Stimulated activated CD8-positive, alpha-beta memory T cell treated with anti-CD3 and anti-CD28 coated beads, Interleukin-7, amount 100 ng/mL, for 4 hours (primary cell): ENCODE measurements at regions not wholly inside any gene's neighbourhood (a gene's known extent, or its start where the extent isn't known, plus 50 kb on each side); places are given as distances from the start of the nearest gene placed in this dataset.

Experiments used
- DNase-seq, 2 donors: peaks; one replicate each; pipeline ENCODE4 v3.0.0-alpha.2; 2020; ENCODE audit warnings: low read depth in 2 of 2

GRCh38 chr1:219316066-219316465, 142.4 kb downstream of the LYPLAL1 start:
- no peak for DNase-seq

DNA sequence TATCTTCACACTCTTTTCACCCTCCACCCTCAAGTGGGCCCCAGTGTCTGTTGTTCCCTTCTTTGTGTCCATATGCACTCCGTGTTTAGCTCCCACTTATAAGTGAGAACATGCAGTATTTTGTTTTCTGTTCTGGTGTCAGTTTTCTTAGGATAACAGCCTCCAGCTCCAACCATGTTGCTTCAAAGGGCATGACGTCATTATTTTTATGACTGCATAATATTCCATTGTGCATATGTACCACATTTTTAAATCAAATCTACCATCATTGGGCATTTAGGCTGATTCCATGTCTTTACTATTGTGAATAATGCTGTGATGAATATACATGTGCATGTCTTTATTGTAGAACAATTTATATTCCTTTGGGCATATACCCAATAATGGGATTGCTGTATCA, 140.3 kb downstream of the LYPLAL1 start:
- DNase-seq = no peak

- DNase-seq = no peak
These were observed 139.3 kb downstream of the LYPLAL1 start for GRCh38 chr1:219312967-219313366.

- DNase-seq = no peak
These were observed 136.6 kb downstream of the LYPLAL1 start for GRCh38 chr1:219310181-219310728.

DNA sequence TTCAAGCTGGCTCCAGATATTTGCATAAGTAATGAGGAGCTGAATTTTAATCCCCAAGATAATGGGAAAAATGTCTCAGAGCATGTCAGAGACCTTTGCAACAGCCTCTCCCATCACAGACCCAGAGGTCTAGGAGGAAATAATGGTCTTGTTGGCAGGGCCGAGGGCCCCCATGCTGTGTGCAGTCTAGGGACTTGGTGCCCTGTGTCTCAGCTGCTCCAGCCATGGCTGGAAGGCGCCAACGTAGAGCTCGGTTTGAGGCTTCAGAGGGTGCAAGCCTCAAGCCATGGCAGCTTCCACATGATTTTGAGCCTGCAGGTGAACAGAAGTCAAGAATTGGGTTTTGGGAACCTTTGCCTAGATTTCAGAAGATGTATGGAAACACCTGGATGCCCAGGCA, 134.7 kb downstream of the LYPLAL1 start:
- no peak for DNase-seq

DNA sequence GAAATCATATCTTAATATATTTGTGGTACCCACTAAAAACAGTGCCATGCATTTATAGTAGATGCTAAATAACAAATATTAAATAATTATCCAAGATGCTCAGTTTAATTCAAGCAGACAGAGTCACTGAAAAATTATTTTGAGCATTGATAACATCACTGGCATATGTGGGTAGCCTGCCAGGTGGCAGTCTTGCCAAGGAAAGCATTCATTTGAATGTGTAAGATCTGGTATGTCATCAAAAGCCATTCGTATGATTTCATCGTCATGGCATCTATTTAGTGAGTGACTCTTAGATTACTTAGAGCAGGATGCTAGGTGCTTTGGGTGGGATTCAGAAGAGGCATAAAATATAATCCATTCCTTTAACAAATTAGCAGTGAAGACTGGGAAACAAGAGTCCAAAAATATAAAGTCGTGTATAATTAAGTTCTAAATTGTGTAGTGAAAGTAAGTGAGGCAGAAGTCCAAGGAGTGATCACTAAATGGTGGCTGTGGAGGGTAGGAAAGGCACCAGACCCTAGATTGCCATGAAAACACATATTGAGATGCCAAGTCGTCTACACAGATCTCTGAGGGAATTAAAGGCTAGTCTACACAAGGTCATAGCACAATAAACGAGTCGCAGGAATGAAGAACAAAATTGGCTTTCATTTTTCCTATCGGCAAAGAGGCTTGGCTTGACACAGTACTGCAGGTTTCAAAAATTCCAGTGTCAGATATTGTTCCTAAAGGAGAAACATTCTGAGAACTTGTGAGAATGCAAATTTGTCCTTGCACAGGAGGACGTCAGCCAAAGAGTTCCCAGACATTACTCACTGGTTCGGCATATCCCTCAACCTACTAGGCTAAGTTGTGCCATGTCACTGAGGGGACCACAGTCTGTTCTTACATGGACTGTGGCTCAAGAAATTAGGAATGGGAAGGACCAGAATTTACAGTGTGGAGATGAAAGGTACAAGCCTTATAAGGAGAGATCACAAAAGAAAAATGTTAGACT, 130.8 kb downstream of the LYPLAL1 start:
- no peak for DNase-seq

DNA sequence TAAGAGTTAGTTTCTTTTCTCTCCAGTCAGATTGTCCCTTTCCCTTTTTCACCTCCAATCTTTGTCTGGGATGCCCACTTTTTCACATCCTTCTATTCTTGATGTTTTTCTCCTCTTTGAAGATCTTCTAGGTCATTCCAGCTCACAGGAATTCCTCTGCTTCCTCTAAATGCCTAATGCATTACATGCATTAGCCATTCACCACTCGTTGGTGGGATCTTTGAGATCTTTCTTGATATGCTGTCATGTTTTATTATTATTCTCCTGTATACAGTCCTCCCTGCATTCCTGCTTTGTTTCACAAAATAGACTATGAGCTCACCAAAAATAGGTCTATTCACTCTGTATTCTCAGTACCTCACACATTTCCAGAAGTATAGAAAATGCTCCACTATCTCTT, 129.0 kb downstream of the LYPLAL1 start:
- no peak for DNase-seq

DNA sequence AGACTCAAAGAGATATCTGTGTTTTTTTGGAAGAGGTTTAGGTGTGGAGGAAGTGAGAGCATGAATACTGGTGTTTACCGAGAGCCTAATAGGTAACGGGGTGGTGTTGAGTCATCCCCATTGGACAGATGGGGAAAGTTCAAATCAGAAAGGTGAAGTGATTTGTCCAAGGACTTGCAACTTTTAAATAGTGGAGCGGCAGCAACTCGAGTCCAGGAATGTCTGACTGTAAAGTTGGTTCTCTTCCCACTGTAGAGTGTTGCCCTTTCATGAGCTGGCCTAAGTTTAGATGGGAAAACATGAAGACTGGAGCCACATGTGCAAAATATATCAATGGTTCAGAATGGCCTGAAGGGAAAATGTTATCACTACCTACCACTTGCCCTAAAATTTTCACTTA, 125.7 kb downstream of the LYPLAL1 start:
- DNase-seq = no peak

- no peak for DNase-seq
These were observed 125.0 kb downstream of the LYPLAL1 start for GRCh38 chr1:219298571-219299148.

DNA sequence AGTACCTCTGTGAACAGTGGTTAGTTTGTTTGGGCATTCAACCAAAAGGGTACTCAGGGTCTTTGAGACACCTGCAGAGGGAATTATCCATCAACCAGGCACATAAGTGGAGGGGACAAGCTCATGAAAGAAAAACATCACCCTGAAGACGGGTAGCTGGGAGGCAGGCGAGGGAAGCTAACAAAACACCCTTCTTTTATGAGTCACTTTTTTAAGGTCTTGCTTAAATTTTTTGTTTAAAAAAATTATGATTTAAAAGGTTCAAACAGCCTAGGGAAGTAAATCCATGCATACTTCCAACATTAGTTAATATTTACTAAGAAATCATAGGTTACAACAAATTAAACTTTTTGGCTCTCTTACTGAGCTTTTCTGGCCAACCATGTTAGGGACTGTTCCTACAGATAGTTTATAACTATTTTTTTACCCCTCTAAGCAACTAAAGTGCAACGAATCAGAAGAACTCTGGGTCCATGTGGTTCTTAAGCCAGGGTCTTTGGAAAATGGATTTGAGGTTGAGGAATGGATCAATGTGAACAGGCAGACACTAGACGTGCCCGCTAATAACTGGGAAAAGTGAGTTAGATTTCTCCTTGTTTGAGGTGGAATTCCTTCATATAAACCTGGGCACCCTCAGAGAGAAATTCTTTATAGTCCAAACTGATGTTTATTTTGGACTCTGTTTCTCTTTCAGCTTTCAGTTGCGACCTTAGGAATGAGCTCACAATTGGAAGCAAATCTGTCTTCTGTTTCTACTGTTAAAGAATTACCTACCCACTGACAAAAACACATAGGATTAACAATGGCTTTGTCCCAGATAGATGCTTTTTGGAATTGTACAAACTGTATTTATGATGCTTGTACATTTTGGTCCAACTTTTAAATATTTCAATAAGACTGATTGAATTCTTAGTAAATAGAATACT, 123.0 kb downstream of the LYPLAL1 start:
- no peak for DNase-seq

- no peak for DNase-seq
These were observed 120.6 kb downstream of the LYPLAL1 start for GRCh38 chr1:219294251-219294650.

DNA sequence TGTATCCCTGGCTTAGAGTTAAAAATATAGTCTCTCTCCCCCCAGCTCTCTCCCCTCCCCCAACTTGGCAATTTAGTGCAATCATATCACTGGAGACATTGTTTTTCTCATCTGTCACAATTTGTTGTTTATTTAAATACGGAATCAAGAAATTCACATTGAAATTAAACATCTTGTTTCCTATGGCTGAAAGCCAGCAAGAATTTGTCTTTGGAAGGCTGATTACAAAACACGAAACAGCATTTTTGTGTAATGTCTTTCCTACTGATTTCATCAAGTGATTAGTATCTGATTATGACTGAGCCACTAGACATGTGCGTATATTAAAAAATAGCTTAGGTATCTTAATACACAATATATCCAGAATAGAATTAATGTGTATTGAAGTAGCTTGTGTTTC, 119.7 kb downstream of the LYPLAL1 start:
- DNase-seq = no peak

DNA sequence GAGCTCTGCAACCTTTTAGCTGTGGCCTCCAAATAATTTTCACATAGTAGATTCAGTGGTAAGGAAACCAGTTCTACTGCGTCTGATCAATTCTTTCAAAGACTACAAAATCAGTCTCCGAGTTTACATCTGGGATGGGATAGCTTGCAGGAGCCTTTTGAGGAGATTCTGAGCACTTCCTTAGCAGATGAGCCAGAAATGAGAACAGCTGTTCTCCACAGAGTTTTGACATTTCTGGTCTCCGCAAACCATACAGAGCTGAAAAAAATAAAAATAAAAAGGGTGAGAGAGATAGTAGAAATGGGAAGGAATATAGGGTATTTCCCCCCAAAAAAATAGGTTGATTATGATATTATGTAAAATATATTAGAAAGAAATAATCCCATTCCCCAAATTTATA, 119.3 kb downstream of the LYPLAL1 start:
- DNase-seq = no peak

GRCh38 chr1:219292341-219292740, 118.7 kb downstream of the LYPLAL1 start:
- DNase-seq = no peak

DNA sequence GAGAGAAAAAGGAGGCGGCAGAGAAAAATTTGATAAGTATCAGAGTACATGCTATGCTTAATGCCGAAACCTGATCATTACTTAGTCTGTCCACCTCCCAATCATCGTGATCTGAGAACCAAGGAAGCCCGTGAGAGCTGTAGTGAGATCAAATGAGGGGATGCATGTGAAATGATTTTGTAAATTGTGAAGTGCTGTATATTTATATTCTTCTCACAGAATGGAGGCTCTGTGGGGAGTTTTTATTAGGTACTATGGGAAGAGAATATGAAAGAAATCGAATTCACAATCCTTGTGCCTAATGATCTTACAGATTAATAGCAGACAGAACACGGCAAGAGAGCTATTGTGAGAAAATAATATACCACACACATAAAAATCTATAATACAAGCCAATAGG, 115.5 kb downstream of the LYPLAL1 start:
- no peak for DNase-seq

GRCh38 chr1:219283541-219283940, 109.9 kb downstream of the LYPLAL1 start:
- no peak for DNase-seq

DNA sequence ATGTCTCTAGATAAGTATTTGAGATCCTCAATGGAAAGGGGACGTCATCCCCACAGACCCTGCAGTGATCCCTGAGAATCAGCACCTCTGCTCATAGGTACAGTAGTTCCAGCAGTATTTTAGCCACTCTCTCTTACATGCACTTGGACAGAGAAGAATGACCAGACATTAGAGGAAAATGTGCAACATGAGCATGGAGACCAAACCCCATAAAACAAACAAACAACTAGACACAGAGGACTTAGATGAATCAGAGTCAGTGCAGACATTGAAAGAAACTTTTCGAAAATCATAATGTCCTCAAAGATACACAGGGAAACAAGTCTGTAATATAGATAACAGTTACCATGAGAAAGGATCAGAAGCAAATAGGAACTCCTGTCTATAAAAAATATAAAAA, 108.2 kb downstream of the LYPLAL1 start:
- no peak for DNase-seq

DNA sequence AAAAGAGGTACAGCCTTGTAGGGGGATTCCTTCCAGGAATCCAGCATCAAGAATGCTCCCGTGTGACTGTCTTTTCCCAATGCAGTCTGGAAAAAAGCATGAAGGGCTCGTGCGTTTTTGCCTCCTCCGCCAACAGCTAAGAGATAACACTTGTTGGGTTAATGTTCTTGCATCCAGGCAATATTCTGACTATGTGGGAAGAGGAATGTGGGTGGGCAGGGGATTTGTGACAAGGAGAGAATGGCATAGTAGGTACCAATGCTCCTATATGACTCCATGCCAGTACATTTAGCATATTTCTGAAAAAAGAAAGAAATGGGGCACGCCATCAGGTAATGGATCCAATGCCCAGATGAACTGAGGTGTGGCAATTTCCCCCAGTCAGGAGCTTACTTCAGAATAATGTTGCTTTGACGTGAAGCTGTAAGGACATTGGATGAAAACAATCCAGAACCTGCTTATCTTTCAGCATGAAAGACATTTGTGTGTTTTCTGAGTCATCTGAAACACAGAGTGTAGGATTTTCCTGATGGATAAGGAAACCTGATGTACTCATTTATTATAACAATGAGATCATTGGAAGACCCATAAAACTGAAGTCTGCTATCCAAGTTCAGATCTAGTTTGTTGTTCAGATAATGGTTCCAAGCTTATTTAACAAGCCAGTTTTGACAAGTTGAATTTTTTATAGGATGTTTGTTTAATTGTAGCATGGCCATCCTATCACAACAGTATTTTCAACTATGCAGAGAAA, 105.5 kb downstream of the LYPLAL1 start:
- DNase-seq = no peak

GRCh38 chr1:219278288-219278687, 104.6 kb downstream of the LYPLAL1 start:
- no peak for DNase-seq

- DNase-seq = no peak
These were observed 103.8 kb downstream of the LYPLAL1 start for GRCh38 chr1:219277304-219278105.
